ACC112 (cell line): ENCODE measurements at regions not wholly inside any gene's neighbourhood (a gene's known extent, or its start where the extent isn't known, plus 50 kb on each side); places are given as distances from the start of the nearest gene placed in this dataset.

Source experiments
- H2AFZ ChIP-seq: fragments of 200-600 bp; sonication (generic); one replicate; pipeline ENCODE4 v1.6.0; 2017; ENCODE audit warnings: antibody characterized with exemption, low read length; ENCODE audit not compliant: unreplicated experiment
- H3K27ac ChIP-seq: fragments of 200-600 bp; sonication (generic); 2 replicates; pipeline ENCODE4 v1.5.1; 2014; ENCODE audit warnings: low read depth, mild to moderate bottlenecking, antibody characterized with exemption, low read length, moderate library complexity
- H3K27me3 ChIP-seq: fragments of 200-600 bp; sonication (generic); 2 replicates; pipeline ENCODE4 v1.6.1; 2014; ENCODE audit warnings: mild to moderate bottlenecking, antibody characterized with exemption, low read length, moderate library complexity, mixed read lengths; ENCODE audit not compliant: insufficient read depth
- H3K36me3 ChIP-seq: fragments of 200-600 bp; sonication (generic); 2 replicates; pipeline ENCODE4 v1.6.1; 2016; ENCODE audit warnings: mild to moderate bottlenecking, antibody characterized with exemption, low read length, moderate library complexity, mixed read lengths; ENCODE audit not compliant: insufficient read depth
- H3K4me1 ChIP-seq: fragments of 200-600 bp; sonication (generic); one replicate; pipeline ENCODE4 v1.6.1; 2016; ENCODE audit warnings: low read length, mixed read lengths; ENCODE audit not compliant: insufficient read depth, unreplicated experiment, control insufficient read depth
- H3K4me3 ChIP-seq: fragments of 200-600 bp; sonication (generic); 2 replicates; pipeline ENCODE4 v1.5.1; 2014; ENCODE audit warnings: mild to moderate bottlenecking, low read depth, low read length
- H3K79me2 ChIP-seq: fragments of 200-600 bp; sonication (generic); one replicate; pipeline ENCODE4 v1.6.0; 2016; ENCODE audit warnings: low read length; ENCODE audit not compliant: control insufficient read depth, unreplicated experiment, insufficient read depth

DNA sequence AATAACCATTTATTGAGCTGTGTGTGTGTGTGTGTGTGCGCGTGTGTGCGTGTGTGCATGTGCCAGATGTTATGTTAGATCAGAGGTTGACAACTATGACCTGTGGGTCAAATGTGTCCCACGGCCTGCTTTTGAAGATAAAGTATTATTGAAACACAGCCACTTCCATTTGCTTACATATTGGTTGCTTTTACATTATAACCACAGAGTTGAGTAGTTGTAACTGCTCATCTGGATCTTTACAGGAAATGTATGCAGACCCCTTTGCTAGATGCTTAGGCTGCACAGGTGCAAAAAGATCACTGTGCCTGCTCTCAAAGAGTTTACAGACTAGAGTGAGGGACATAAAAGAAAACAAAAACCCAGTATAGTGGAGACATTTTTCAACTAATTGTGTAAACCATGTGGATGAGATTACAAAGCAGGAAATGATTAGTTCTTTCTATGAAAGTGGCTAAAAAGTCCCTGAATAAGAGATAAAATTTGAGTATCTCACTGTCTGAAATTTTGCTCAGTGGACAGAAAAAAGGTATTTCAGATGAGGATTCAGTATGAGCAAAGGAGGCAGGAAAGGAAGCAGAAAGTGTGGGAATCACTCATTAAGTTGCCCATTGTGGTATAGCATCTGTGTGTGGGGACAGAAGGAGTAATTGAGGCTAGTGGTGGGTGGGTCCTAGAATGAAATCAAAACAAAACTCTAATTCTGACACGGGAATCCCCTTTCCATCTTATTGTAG, 188.4 kb downstream of the PAH start:
- Histone ChIP-seq H3K4me1 (no peaks in the 10 kb centered on the region), H3K79me2 (no peaks in the 10 kb centered on the region), H3K4me3 (no peak overlapping the region), H2AFZ (no peak overlapping the region), H3K27me3 (no peaks in the 10 kb centered on the region), H3K36me3 (no peaks in the 10 kb centered on the region), H3K27ac (no peak overlapping the region)

DNA sequence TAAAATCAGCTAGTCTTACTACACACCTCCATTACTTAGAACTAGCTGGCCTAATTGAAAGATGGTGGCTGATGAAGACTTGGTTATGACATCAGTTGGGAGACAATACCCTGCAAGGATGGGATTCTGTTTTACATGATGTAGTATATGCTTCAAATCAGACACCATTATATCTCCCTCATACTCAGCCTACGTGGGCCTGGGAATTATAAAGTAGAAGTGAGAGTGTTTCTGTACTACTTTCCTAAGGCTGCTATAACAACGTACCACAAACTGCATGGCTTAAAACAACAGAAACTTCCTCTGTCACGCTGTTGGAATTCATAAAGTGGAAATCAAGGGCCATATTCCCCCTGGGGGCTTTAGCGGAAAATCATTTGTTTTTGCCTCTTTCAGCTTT, 190.4 kb downstream of the PAH start:
- Histone ChIP-seq H3K4me3 (no peak overlapping the region), H3K27ac (no peak overlapping the region), H3K27me3 (no peaks in the 10 kb centered on the region), H3K36me3 (no peaks in the 10 kb centered on the region), H2AFZ (no peak overlapping the region), H3K4me1 (no peaks in the 10 kb centered on the region), H3K79me2 (no peaks in the 10 kb centered on the region)

DNA sequence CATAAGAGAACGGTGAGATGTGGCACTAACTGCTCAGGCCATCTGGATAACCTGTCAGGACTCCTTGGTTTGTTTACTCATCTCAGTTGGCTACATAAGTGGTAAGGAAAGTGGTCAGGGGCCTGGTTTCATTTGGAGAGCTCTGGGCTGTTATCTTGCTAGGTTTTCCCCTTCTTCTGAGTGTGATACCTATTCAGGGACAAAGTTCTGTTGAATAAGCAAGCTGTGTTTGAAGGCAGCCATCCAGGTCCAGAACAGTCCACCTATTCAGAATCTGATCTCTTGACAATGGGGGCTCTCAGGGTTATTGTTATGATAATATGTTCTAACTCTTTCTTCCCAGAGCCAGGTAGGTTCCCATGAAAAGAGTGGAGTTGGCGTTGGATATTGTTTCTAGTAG, 194.9 kb downstream of the PAH start:
- Histone ChIP-seq H3K27me3 (no peaks in the 10 kb centered on the region), H3K27ac (no peak overlapping the region), H3K36me3 (no peaks in the 10 kb centered on the region), H3K4me1 (no peaks in the 10 kb centered on the region), H3K4me3 (no peak overlapping the region), H2AFZ (no peak overlapping the region), H3K79me2 (no peaks in the 10 kb centered on the region)

DNA sequence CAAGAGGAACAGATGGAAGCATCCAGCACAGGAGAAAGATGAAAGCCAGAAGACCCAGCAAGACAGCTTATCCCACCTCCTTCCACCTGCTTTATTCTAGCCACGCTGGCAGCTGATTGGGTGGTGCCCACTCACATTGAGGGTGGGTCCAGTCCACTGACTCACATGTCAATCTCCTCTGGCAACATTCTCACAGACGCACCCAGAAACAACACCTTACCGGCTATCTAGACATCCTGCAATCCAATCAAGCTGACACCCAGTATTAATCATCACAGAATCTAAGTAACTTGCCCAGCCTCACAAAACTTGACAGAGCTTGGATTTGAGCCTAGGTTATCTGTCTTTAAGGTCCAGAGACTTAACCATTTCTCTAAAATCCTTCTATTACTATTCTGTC, 208.9 kb downstream of the PAH start:
- H3K79me2 ChIP-seq: no peaks in the 10 kb centered on the region
- H3K36me3 ChIP-seq: no peaks in the 10 kb centered on the region
- H3K4me1 ChIP-seq: no peaks in the 10 kb centered on the region
- no peak overlapping the region for H3K4me3 ChIP-seq
- no peak overlapping the region for H3K27ac ChIP-seq
- H2AFZ ChIP-seq: no peak overlapping the region
- H3K27me3 ChIP-seq: 0 out of 2 replicates have a peak, but pooled peaks cover 3% of the 10 kb centered on the region

DNA sequence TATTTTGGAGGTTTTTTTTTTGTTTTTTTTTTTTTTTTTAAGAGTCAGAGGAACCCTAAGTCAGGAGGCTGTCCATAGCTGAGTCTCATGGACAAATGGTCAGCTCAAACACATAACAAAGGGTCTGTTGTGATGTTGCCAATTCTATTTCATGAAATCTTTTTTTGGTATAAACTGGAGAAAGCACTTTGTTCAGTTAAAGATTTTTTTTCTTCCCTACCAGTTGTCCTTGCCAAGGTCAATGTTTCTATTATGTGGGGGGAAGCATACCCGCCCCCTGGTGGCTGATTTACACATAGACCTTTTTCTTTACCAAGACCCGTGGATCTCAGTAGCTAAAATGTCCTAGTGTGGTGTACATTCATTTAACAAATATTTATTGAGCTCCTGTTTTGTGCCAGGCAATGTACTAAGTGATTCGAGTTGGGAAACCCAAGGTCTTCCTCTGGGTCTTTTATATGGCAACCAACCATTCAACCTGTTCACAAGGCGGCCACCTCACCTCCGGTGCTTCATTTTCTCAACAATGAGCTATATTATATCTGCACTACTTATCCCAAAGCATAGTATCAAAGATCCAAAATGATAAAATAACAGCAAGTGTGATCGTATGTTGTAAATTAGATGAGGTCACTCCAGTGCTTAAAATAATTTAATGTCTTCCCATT, 214.5 kb downstream of the PAH start:
- Histone ChIP-seq H3K27me3 (0 out of 2 replicates have a peak, but pooled peaks cover 3% of the 10 kb centered on the region), H2AFZ (no peak overlapping the region), H3K4me1 (no peaks in the 10 kb centered on the region), H3K27ac (no peak overlapping the region), H3K79me2 (no peaks in the 10 kb centered on the region), H3K36me3 (no peaks in the 10 kb centered on the region), H3K4me3 (no peak overlapping the region)

DNA sequence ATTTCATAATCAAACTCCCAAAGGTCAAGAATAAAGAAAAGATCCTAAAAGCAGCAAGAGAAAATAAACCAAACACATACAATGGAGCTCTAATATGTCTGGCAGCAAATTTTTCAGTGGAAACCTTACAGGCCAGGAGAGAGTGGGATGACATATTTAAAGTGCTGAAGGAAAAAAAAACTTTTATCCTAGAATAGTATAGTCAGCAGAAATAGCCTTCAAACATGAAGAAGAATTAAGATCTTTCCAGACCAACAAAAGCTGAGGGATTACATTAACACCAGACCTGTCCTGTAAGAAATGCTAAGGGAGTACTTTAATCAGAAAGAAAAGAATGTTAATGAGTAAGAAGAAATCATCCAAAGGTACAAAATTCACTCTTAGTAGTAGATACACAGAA, 215.7 kb upstream of the IGF1 start:
- no peaks in the 10 kb centered on the region for H3K4me1 ChIP-seq
- H3K36me3 ChIP-seq: no peaks in the 10 kb centered on the region
- H3K4me3 ChIP-seq: no peak overlapping the region
- no peak overlapping the region for H3K27ac ChIP-seq
- no peaks in the 10 kb centered on the region for H3K27me3 ChIP-seq
- no peaks in the 10 kb centered on the region for H3K79me2 ChIP-seq
- H2AFZ ChIP-seq: no peak overlapping the region

DNA sequence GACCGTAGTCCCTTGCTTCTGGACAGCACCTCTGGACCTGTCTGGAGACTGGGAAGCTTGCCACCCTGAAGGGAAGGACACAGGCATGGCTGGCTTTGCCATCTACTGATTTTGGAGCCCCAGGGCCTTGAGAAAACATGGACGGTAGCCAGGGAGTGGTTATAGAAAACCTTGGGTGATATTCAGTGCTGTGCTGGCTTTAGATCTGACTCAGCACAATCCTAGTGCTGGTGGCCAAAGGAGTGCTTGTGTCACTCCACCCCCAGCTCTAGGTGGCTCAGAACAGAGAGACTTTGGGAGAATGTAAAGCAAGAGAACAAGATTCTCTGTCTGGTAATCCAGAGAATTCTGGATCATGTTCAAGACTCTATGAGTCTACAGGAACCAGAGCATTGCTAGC, 214.5 kb upstream of the IGF1 start:
- Histone ChIP-seq H3K27ac (no peak overlapping the region), H3K4me1 (no peaks in the 10 kb centered on the region), H3K27me3 (no peaks in the 10 kb centered on the region), H3K79me2 (no peaks in the 10 kb centered on the region), H2AFZ (no peak overlapping the region), H3K4me3 (no peak overlapping the region), H3K36me3 (no peaks in the 10 kb centered on the region)

DNA sequence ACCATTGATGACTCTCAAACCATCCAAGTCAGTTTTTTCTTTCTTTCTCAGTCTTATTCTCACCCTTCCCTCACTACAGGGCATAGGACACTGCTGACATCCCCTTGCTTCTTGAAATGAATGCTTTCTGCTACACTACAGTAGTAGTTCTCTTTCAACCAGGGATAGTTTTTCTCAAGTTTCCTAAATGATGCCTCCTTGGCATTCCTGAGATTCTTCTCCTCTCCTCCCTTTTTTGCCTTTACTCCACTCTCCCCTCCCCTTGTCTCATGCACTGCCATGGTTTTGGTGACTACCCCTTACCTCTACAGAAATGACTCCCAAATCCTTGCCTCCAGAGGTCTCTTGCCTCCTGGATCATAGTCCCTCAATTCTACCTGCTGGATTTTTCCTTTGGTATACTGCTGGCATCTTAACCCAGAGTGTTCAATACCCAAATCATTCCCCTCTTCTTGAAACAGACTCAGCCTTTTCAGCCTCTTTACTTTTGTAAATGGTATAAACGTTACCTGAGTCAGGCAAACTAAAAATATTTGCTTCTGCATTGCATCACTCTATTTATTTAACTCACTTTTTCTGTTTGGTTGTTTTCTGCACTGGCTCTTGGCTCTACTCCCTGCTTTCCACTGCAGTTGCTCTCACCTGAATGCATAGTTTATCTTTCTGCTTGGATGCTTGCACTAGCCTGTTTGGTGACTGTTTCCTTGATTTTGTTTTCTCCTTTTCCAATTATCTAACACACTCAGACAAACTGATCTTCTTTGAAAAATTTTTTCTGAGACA, 211.6 kb upstream of the IGF1 start:
- no peaks in the 10 kb centered on the region for H3K4me1 ChIP-seq
- no peak overlapping the region for H3K4me3 ChIP-seq
- H3K27me3 ChIP-seq: no peaks in the 10 kb centered on the region
- H3K36me3 ChIP-seq: no peaks in the 10 kb centered on the region
- H3K79me2 ChIP-seq: no peaks in the 10 kb centered on the region
- H3K27ac ChIP-seq: no peak overlapping the region
- H2AFZ ChIP-seq: no peak overlapping the region

DNA sequence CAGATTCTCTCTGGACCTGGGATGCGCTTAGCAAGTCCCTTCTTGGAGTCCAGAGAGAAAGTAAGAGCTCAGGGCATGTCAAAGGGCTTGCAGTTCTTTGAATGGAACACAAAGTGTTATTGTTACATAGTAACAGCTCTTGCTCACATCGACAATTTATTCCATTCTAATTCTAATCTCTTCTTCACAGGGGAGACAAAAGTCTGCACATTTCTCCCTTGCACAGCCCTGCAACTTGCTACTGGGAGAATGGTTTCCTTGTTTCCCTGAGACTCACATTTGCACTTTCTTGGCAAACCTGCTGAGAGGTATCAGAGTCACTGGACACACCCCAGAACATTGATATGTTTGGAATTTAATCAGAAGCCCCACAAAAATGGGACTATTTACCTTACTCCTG, 209.9 kb upstream of the IGF1 start:
- Histone ChIP-seq H3K36me3 (no peaks in the 10 kb centered on the region), H3K4me3 (no peak overlapping the region), H3K4me1 (no peaks in the 10 kb centered on the region), H2AFZ (no peak overlapping the region), H3K27me3 (no peaks in the 10 kb centered on the region), H3K79me2 (no peaks in the 10 kb centered on the region), H3K27ac (no peak overlapping the region)

DNA sequence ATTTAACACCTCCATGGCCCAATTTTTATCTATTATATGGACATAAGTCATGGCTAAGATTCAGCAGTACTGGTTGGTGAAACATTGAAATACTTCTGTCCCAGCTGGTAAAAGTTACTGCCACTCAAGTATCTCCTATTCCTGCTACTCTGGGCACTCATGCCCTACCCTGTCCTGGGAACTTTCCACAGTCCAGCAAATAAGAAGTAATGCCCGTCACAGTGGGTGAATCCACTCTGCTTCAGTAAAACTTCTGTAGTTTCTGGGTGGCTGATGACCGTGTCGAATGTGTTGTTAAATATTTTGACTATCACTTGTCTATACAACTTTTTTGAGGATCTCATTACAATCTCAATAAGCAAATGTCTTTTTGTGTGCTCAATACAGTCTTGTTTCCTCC, 209.3 kb upstream of the IGF1 start:
- H3K4me1 ChIP-seq: no peaks in the 10 kb centered on the region

More for the DNA sequence above, 209.3 kb upstream of the IGF1 start:
- H3K36me3 ChIP-seq: no peaks in the 10 kb centered on the region
- no peaks in the 10 kb centered on the region for H3K79me2 ChIP-seq
- H3K27ac ChIP-seq: no peak overlapping the region
- H3K4me3 ChIP-seq: no peak overlapping the region
- no peak overlapping the region for H2AFZ ChIP-seq
- no peaks in the 10 kb centered on the region for H3K27me3 ChIP-seq
